GM12878 (cell line): ENCODE measurements at regions not wholly inside any gene's neighbourhood (a gene's known extent, or its start where the extent isn't known, plus 50 kb on each side); places are given as distances from the start of the nearest gene placed in this dataset.

ENCODE experiments used
- ATAC-seq: fragments of 200-7000 bp; cut with Tn5 transposase; 3 replicates; pipeline ENCODE4 v1.9.1; 2020; ENCODE audit warnings: mild to moderate bottlenecking, moderate library complexity
- BruUV-seq: library from RNA; stranded (reverse); fragments of 400-500 nt; replicated peaks from 2 replicates; lab custom pipeline; 2021; lab: Mats Ljungman, UMichigan
- CTCF ChIA-PET: fragments of 300-600 bp; sonication (Branson Sonifier 250); formaldehyde crosslinking; extraction: SDS; loops from one replicate; lab custom pipeline; 2021; ENCODE audit warnings: inconsistent platforms; lab: Yijun Ruan, JAX
- POLR2A ChIA-PET: fragments of 350-600 bp; formaldehyde crosslinking; extraction: SDS; loops from one replicate; lab custom pipeline; 2021; ENCODE audit warnings: inconsistent platforms; lab: Charles Lee
- RAD21 ChIA-PET: fragments of 300-600 bp; sonication (Branson Sonifier 250); formaldehyde crosslinking; loops from one replicate; lab custom pipeline; 2023; ENCODE audit warnings: antibody characterized with exemption; ENCODE audit not compliant: unreplicated experiment; lab: Charles Lee
- SMC1A ChIA-PET: fragments of 300-600 bp; sonication (Branson Sonifier 250); formaldehyde crosslinking; loops from one replicate; lab custom pipeline; 2023; ENCODE audit not compliant: unreplicated experiment, uncharacterized antibody; lab: Charles Lee
- DNase-seq: peaks from one replicate; pipeline ENCODE4 v3.0.0-alpha.2; 2011; ENCODE audit warnings: low read depth, low spot score
- FAIRE-seq: peaks from 3 replicates; lab custom pipeline; 2011; peaks lifted over from hg19 to GRCh38; lab: Jason Lieb, UNC
- H2AFZ ChIP-seq: 2 replicates; pipeline ENCODE4 v1.6.0; 2011; ENCODE audit warnings: low read depth, low read length, control low read depth; ENCODE audit not compliant: control insufficient read depth
- H3K27ac ChIP-seq: 2 replicates; pipeline ENCODE4 v1.5.1; 2011; ENCODE audit warnings: control low read depth; ENCODE audit not compliant: control insufficient read depth, insufficient read depth
- H3K27me3 ChIP-seq, 2 experiments: replicated peaks in 1 of 2; 2 replicates each; pipeline versions ENCODE4 v1.6.0 to v1.6.1; 2011; ENCODE audit warnings: low read length in 1 of 2; ENCODE audit not compliant: control insufficient read depth in 2 of 2, insufficient read depth in 2 of 2
- H3K36me3 ChIP-seq, 2 experiments: 2 replicates each; pipeline ENCODE4 v1.5.1; 2011; ENCODE audit warnings: low read length in 1 of 2; ENCODE audit not compliant: control insufficient read depth in 2 of 2, insufficient read depth in 2 of 2
- H3K4me1 ChIP-seq: 2 replicates; pipeline ENCODE4 v1.6.1; 2011; ENCODE audit warnings: mild to moderate bottlenecking, low read length, moderate library complexity, mixed read lengths; ENCODE audit not compliant: control insufficient read depth, insufficient read depth
- H3K4me2 ChIP-seq: 2 replicates; pipeline ENCODE4 v1.6.0; 2011; ENCODE audit warnings: control low read depth; ENCODE audit not compliant: control insufficient read depth, insufficient read depth
- H3K4me3 ChIP-seq: fragments of 200-600 bp; sonication (generic); 2 replicates; pipeline ENCODE4 v1.5.1; 2016
- H3K79me2 ChIP-seq: 2 replicates; pipeline ENCODE4 v1.6.0; 2011; ENCODE audit warnings: low read length; ENCODE audit not compliant: control insufficient read depth, insufficient read depth
- H3K9ac ChIP-seq: 2 replicates; pipeline ENCODE4 v1.8.0; 2011; ENCODE audit warnings: low read length, control low read depth, mixed read lengths; ENCODE audit not compliant: control insufficient read depth, insufficient read depth
- H3K9me3 ChIP-seq: replicated peaks from 3 replicates; pipeline ENCODE4 v1.5.1; 2011; ENCODE audit warnings: mild to moderate bottlenecking, low read length; ENCODE audit not compliant: control insufficient read depth, insufficient read depth
- H4K20me1 ChIP-seq: 2 replicates; pipeline ENCODE4 v1.6.0; 2011; ENCODE audit not compliant: control insufficient read depth, insufficient read depth
- ATF7 ChIP-seq: fragments of 450-650 bp; IDR thresholded peaks from 2 replicates; pipeline ENCODE4 v1.6.1; 2016; ENCODE audit warnings: low read depth, mild to moderate bottlenecking
- BCL3 ChIP-seq: IDR thresholded peaks from 2 replicates; pipeline ENCODE4 v1.6.1; 2011; ENCODE audit warnings: borderline replicate concordance, low read depth, mild to moderate bottlenecking, moderate library complexity, low read length; ENCODE audit not compliant: insufficient read depth, poor library complexity, severe bottlenecking
- CUX1 ChIP-seq: IDR thresholded peaks from 2 replicates; pipeline ENCODE4 v1.6.1; 2012; ENCODE audit warnings: improper control_type of control experiment, low read depth, low read length; ENCODE audit not compliant: insufficient replicate concordance
- EED ChIP-seq: sonication (generic); IDR thresholded peaks from 2 replicates; pipeline ENCODE4 v1.6.1; 2016; ENCODE audit warnings: antibody characterized with exemption, low read depth
- ESRRA ChIP-seq: IDR thresholded peaks from 2 replicates; pipeline ENCODE4 v1.6.1; 2012; ENCODE audit warnings: mild to moderate bottlenecking, low read length, improper control_type of control experiment
- HCFC1 ChIP-seq: fragments of 150-350 bp; IDR thresholded peaks from 2 replicates; pipeline ENCODE4 v1.6.1; 2014; ENCODE audit warnings: low read length
- IRF3 ChIP-seq: fragments of 450-650 bp; IDR thresholded peaks from 2 replicates; pipeline ENCODE4 v1.6.1; 2014; ENCODE audit warnings: mild to moderate bottlenecking
- KLF5 ChIP-seq: fragments of 450-650 bp; IDR thresholded peaks from 2 replicates; pipeline ENCODE4 v1.6.1; 2014; ENCODE audit warnings: mild to moderate bottlenecking; ENCODE audit not compliant: partially characterized antibody
- MAX ChIP-seq: IDR thresholded peaks from 2 replicates; pipeline ENCODE4 v1.6.1; 2012; ENCODE audit warnings: low read depth, low read length, improper control_type of control experiment
- NR2C2 ChIP-seq: IDR thresholded peaks from 2 replicates; pipeline ENCODE4 v1.6.1; 2011; ENCODE audit warnings: borderline replicate concordance, low read depth; ENCODE audit not compliant: control insufficient read depth, insufficient read length
- PAX5 ChIP-seq: IDR thresholded peaks from 2 replicates; pipeline ENCODE4 v1.6.1; 2011; ENCODE audit warnings: low read depth, low read length, borderline replicate concordance
- SPI1 ChIP-seq: IDR thresholded peaks from 2 replicates; pipeline ENCODE4 v1.6.1; 2011; ENCODE audit warnings: low read depth, mild to moderate bottlenecking, low read length, moderate library complexity, borderline replicate concordance; ENCODE audit not compliant: insufficient read depth
- SRF ChIP-seq, 2 experiments: IDR thresholded peaks; 2 replicates each; pipeline ENCODE4 v1.6.1; 2011; ENCODE audit warnings: low read depth in 2 of 2, low read length in 2 of 2, mild to moderate bottlenecking in 1 of 2, moderate library complexity in 1 of 2
- ZBED1 ChIP-seq: IDR thresholded peaks from 2 replicates; pipeline ENCODE4 v1.6.1; 2016; ENCODE audit warnings: borderline replicate concordance
- WGBS: methylation state at CpG from one replicate; pipeline ENCODE4 v1.1.6; 2016; ENCODE audit warnings: low lambda C conversion rate; ENCODE audit not compliant: insufficient replicate concordance, insufficient coverage; ENCODE audit errors: missing lambda C conversion rate; 5-methylcytosine and 5-hydroxymethylcytosine counted together
- in situ Hi-C: fragments of 300-500 bp; cut with MboI; formaldehyde crosslinking; loops from 9 replicates; pipeline ENCODE4 v1.14.3; 2018; ENCODE audit warnings: mixed read lengths
- intact Hi-C: fragments of 100-400 bp; cut with micrococcal nuclease; formaldehyde crosslinking; loops from one replicate; pipeline ENCODE4 v1.14.2; 2022; ENCODE audit not compliant: unreplicated experiment

- TF ChIP-seq IRF3: no peak
- TF ChIP-seq EED: no peak
- TF ChIP-seq CUX1: no peak
Measured at GRCh38 chr9:90961375-90961774, 159.8 kb downstream of the SYK start (continued).

GRCh38 chr9:90964101-90965020, 162.7 kb downstream of the SYK start:
- ChIA-PET SMC1A (no interaction called here), CTCF (no interaction called here), POLR2A (no interaction called here), RAD21 (no interaction called here)
- Histone ChIP-seq H2AFZ (no peak overlapping the region), H3K9me3 (no peaks in the 10 kb centered on the region), H3K4me2 (no peak overlapping the region; the same call in 1 of the 2 replicates), H3K27me3 (peaks cover 0 to 6% of the 10 kb centered on the region in 2 experiments; a peak in 1 of 4 replicates), H3K27ac (no peak overlapping the region), H3K4me1 (no peaks in the 10 kb centered on the region), H3K36me3 (no peaks in the 10 kb centered on the region), H3K79me2 (no peaks in the 10 kb centered on the region), H3K9ac (no peak overlapping the region), H4K20me1 (no peaks in the 10 kb centered on the region), H3K4me3 (no peak overlapping the region)
- ATAC-seq: peak; percentile 53
- WGBS: 13% methylated on average over 26 of the region's 26 CpGs
- FAIRE-seq: no peak
- in situ Hi-C loops: no loop called here
- BruUV-seq: no TSS peak
- intact Hi-C loops: no loop called here
- DNase-seq: no peak
- TF ChIP-seq SRF (IDR thresholded peaks at IDR 0.05; ENCODE audit: low read depth in 2 of 2, low read length in 2 of 2) (no peak), ESRRA (no peak), KLF5 (no peak), HCFC1 (no peak), ATF7 (no peak), MAX (no peak), NR2C2 (no peak), ZBED1 (no peak), BCL3 (peak; percentile 26), PAX5 (no peak), SPI1 (0 out of 2 replicates have a peak, but pooled peaks have one; percentile 2)
